B cell (primary cell): ENCODE measurements at regions not wholly inside any gene's neighbourhood (a gene's known extent, or its start where the extent isn't known, plus 50 kb on each side); places are given as distances from the start of the nearest gene placed in this dataset.
"Not testable (repeated sequence)": the region's sequence is repeated elsewhere in the genome, so short reads cannot be mapped to it uniquely, and the experiment has no call there.

Experiments used
- CTCF ChIP-seq: fragments of 200-600 bp; IDR thresholded peaks from one replicate; pipeline ENCODE4 v1.8.0; 2022; ENCODE audit warnings: antibody characterized with exemption, mild to moderate bottlenecking
- EZH2 ChIP-seq: IDR thresholded peaks from 2 replicates; pipeline ENCODE4 v1.6.1; 2012; ENCODE audit warnings: borderline replicate concordance, low read depth, mild to moderate bottlenecking, moderate library complexity, low read length; ENCODE audit not compliant: insufficient read depth, poor library complexity, severe bottlenecking

- TF ChIP-seq EZH2, CTCF: not testable (repeated sequence)
Observed at GRCh38 chr4:57300300-57300699, 190.1 kb upstream of the IGFBP7 start.
